ENCODE measurements at regions not wholly inside any gene's neighbourhood (a gene's known extent, or its start where the extent isn't known, plus 50 kb on each side); places are given as distances from the start of the nearest gene placed in this dataset.
A peak's percentile ranks its signal among the peaks of the same experiment; 100 is the strongest.
"Not testable (repeated sequence)": the region's sequence is repeated elsewhere in the genome, so short reads cannot be mapped to it uniquely, and the experiment has no call there.

DNA sequence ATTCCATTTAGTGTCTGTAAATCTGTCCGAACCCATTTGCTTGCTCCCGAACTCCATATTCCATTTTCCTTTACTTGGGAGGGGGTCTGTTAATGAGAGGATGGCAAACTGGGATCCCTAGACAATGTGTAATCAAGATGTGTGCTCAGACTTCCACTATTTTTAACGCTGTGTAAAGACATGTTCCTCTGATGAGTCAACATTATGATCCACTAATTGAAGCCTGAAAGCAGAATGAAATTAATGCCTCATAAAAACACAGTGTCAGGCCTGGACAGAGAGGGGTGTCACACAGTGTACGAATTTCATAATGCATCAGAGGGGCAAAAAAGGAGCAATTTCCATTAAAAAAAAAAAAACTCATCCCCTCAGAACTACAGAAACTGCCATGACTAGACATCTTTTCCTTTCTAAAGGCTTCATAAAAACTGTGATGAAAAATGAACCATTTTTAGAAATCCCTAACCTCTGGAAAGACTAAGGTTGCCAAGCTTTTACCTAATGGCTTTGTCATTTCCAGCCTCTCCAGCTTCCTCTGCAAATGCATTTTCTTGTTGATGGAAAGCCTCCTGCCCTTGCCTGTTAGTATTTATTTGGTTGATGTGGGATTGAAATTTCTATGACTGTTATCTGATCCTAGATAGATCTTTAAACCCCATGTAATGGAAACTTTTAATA is 209.2 kb upstream of the DCC start:
- peaks cover 0 to 2% (median 0%) of the 10 kb centered on the region in 3 donors for H3K27me3 Mint-ChIP-seq (ENCODE audit: low read depth in 3 of 3)
- no peaks in the 10 kb centered on the region for H3K36me3 Mint-ChIP-seq

DNA sequence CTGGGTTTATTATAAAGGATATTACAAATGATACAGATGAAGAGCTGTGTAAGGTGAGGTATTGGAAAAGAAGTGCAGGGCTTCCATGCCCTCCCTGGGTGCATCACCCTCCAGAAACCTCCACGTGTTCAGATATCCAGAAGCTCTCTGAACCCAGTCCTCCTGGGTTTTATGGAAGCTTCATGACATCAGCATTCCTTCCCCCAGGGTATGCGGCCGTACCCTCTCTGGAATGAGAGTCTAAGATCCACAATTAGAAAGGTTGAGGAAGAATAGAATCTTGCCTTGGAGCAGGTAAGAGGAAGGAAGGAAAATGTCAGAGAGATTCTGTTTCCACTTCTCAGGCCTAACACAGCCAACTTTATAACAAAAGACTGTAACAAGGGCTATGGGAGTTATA is 208.2 kb upstream of the DCC start:
- Mint-ChIP-seq H3K4me1 (no peaks in the 10 kb centered on the region), H3K9me3 (peaks cover 4 to 14% (median 7%) of the 10 kb centered on the region in 6 donors), H3K27ac (no peak overlapping the region), H3K4me3 (no peak overlapping the region), H3K36me3 (no peaks in the 10 kb centered on the region), H3K27me3 (ENCODE audit: low read depth in 3 of 3) (peaks cover 0 to 2% (median 0%) of the 10 kb centered on the region in 3 donors)
- no peak for DNase-seq

More for the DNA sequence above, 209.2 kb upstream of the DCC start:
- H3K4me3 Mint-ChIP-seq: no peak overlapping the region
- H3K27ac Mint-ChIP-seq: no peak overlapping the region
- H3K4me1 Mint-ChIP-seq: no peaks in the 10 kb centered on the region
- peaks cover 3 to 9% (median 4%) of the 10 kb centered on the region in 6 donors for H3K9me3 Mint-ChIP-seq
- DNase-seq: no peak

DNA sequence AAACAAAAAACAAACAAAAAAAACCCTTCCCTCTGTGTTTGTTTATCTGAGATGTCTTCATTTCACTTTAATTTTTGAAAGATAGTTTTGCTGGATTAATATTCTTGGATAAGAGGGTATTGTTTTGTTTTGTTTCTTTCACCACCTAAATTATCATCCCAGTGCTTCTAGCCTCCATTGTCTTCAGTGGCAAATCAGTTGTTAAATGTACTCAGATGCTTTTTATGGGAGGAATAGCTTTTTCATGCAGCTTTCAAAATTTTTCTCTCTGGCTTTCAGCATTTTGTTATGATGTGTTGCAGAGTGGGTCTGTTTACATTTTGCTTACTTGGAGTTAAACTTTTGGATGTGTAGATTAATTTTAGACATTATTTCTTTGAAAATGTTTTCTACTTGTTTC is 203.5 kb upstream of the DCC start:
- Mint-ChIP-seq H3K4me3 (no peak overlapping the region), H3K36me3 (no peaks in the 10 kb centered on the region), H3K4me1 (no peaks in the 10 kb centered on the region), H3K27ac (no peak overlapping the region), H3K27me3 (ENCODE audit: low read depth in 3 of 3) (no peaks in the 10 kb centered on the region), H3K9me3 (peaks cover 7 to 23% (median 13%) of the 10 kb centered on the region in 6 donors)
- DNase-seq: no peak

DNA sequence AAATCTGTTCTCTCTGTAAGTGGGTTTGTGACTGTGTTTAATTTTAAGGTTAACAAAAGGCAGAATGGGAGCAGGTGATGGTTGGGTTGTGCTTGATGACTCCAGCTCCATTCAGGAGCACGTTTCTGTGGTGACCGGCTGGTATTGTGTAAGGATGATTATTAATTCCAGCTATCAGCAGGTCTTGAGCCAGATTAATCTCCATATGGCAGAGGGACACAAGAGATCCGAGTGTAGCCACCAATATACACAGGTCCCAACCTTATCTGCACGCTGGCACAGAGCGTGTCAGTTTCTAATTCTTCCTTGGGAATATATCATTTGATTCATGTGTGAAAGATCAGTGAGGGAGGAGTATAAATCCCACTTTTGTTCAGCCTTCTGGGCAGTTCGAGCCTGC is 199.0 kb upstream of the DCC start:
- Mint-ChIP-seq H3K27me3 (ENCODE audit: low read depth in 3 of 3) (no peaks in the 10 kb centered on the region), H3K4me3 (no peak overlapping the region), H3K27ac (no peak overlapping the region), H3K4me1 (no peaks in the 10 kb centered on the region), H3K36me3 (no peaks in the 10 kb centered on the region), H3K9me3 (peaks cover 5 to 32% (median 16%) of the 10 kb centered on the region in 6 donors)
- DNase-seq: no peak

DNA sequence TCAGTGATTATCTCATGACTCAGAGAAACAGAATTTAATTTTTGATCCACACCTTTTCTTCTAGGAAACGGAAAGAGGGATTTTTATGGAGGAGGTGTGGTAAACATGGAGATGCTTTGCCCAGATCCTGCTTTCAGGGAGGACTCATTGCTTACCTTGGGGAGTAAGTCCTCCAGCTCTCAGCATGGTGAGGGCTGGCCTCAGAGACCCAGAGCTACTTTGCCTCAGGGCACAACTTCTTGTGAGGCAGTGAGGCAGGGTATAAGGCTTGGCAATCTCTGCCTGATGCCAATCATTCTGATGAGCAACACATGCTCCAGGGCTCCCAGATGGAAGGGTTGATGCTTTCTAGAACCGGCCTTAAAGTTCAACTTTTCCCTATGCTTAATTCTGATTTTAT is 189.9 kb upstream of the DCC start:
- Mint-ChIP-seq H3K4me3 (no peak overlapping the region), H3K36me3 (no peaks in the 10 kb centered on the region), H3K27me3 (ENCODE audit: low read depth in 3 of 3) (peaks cover 0 to 1% (median 0%) of the 10 kb centered on the region in 3 donors), H3K9me3 (peaks cover 0 to 16% (median 8%) of the 10 kb centered on the region in 6 donors), H3K27ac (no peak overlapping the region), H3K4me1 (no peaks in the 10 kb centered on the region)
- DNase-seq: no peak

DNA sequence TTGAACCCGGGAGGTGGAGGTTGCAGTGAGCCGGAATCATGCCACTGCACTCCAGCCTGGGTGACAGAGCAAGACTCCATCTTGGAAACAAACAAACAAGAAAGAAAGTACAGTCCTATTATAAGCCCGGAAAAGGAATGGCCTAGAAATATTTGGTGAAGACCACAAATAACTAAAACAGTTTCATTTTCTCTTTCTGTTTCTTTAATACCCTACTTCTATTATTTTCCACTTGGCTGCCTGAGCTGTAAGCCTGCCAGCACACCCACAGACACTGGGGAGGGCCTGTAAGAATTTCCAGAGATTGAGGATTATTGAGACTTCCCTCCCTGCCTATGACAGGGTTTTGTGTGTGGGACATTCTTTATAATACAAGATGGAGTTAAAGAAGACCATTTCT is 188.0 kb upstream of the DCC start:
- peaks cover 0 to 15% (median 6%) of the 10 kb centered on the region in 6 donors for H3K9me3 Mint-ChIP-seq
- peak overlapping the region in 1 of 5 donors; percentile 10 for H3K4me3 Mint-ChIP-seq
- no peak overlapping the region for H3K27ac Mint-ChIP-seq
- H3K4me1 Mint-ChIP-seq: no peaks in the 10 kb centered on the region
- H3K36me3 Mint-ChIP-seq: no peaks in the 10 kb centered on the region
- peaks cover 0 to 1% (median 1%) of the 10 kb centered on the region in 3 donors for H3K27me3 Mint-ChIP-seq (ENCODE audit: low read depth in 3 of 3)
- DNase-seq: no peak

DNA sequence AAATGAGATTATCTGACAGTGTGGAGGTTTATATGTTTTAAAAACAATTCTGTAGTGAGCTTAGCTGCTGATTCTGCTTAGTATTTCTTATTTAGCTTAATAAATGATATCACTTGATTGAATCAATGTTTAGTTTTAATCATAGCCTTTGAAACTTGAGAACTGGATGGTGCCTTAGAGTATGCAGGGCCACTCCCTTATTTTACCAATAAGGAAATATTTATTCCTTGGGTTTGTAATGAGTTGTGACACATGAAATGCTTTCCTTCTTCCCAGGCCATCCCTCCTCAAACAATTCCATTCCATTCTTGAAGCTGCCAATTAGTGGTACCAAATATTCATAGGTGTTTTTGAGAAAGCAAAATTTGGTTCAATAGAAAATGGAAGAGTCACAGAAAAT is 183.8 kb upstream of the DCC start:
- Mint-ChIP-seq H3K4me3 (no peak overlapping the region), H3K36me3 (no peaks in the 10 kb centered on the region), H3K4me1 (no peaks in the 10 kb centered on the region), H3K27ac (no peak overlapping the region), H3K27me3 (ENCODE audit: low read depth in 3 of 3) (peaks cover 0 to 3% (median 1%) of the 10 kb centered on the region in 3 donors), H3K9me3 (peaks cover 3 to 14% (median 6%) of the 10 kb centered on the region in 6 donors)
- DNase-seq: no peak

DNA sequence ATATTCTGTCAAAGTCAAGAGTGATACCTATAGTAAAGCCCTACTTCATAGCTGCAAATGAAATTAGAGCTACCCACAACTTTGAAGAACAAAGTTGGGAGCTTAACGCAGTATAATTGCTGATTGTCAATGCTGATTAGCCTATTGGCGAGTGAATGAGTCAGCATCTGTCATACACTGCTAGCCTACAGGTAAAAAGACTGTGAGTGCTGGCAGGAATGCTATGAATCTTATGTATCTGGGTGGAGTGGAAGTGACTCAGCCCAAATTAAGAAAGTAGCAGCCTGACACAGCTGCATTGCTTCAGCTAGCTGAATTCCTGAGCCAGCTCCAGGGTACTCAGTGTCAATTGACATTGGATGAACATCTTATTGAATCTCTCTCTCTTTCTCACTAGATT is 179.4 kb upstream of the DCC start:
- H3K27me3 Mint-ChIP-seq (ENCODE audit: low read depth in 3 of 3): peaks cover 0 to 3% (median 0%) of the 10 kb centered on the region in 3 donors
- no peak overlapping the region for H3K4me3 Mint-ChIP-seq
- no peak for DNase-seq
- no peak overlapping the region for H3K27ac Mint-ChIP-seq
- peaks cover 5 to 15% (median 8%) of the 10 kb centered on the region in 6 donors for H3K9me3 Mint-ChIP-seq
- peaks cover 0 to 5% (median 0%) of the 10 kb centered on the region in 3 donors for H3K36me3 Mint-ChIP-seq
- no peaks in the 10 kb centered on the region for H3K4me1 Mint-ChIP-seq

DNA sequence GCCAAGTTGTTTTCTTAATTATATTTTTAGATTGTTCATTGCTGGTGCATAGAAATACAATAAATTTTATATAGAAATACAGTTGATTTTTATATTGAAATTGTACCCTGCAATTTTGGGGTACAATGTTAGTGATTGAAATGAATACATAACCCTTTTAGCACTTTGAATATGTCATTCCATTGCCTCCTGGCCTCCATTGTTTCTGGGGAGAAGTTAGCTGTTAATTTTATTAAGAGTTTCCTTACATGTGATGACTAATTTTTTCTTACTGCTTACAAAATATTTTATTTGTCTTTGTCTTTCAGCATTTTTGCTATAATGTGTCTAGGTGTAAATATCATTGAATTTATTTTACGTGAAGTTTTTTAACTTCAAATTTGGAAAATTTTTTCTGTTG is 176.5 kb upstream of the DCC start:
- peaks cover 5 to 15% (median 9%) of the 10 kb centered on the region in 6 donors for H3K9me3 Mint-ChIP-seq
- no peak overlapping the region for H3K27ac Mint-ChIP-seq
- no peak overlapping the region for H3K4me3 Mint-ChIP-seq
- H3K4me1 Mint-ChIP-seq: no peaks in the 10 kb centered on the region
- DNase-seq: no peak
- no peaks in the 10 kb centered on the region for H3K27me3 Mint-ChIP-seq (ENCODE audit: low read depth in 3 of 3)
- peaks cover 0 to 5% (median 0%) of the 10 kb centered on the region in 3 donors for H3K36me3 Mint-ChIP-seq

DNA sequence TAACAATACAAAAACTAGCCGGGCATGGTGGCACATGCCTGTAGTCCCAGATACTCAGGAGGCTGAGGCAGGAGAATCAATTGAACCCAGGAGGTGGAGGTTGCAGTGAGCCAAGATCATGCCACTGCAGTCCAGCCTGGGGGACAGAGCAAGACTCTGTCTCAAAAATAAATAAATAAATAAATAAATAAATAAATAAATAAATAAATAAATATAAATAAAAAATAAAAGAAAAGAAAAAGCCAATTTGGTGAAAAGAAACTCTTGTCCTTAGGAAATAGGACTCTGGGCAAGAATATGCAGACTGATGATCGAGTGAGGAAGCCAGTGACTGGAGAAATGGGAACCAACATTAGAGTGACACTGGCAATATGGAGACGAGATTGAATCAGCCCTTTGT is 171.9 kb upstream of the DCC start:
- not testable (repeated sequence) for H3K4me3 Mint-ChIP-seq; H3K36me3 Mint-ChIP-seq; H3K4me1 Mint-ChIP-seq; H3K27ac Mint-ChIP-seq; H3K9me3 Mint-ChIP-seq; H3K27me3 Mint-ChIP-seq (ENCODE audit: low read depth in 3 of 3); DNase-seq

DNA sequence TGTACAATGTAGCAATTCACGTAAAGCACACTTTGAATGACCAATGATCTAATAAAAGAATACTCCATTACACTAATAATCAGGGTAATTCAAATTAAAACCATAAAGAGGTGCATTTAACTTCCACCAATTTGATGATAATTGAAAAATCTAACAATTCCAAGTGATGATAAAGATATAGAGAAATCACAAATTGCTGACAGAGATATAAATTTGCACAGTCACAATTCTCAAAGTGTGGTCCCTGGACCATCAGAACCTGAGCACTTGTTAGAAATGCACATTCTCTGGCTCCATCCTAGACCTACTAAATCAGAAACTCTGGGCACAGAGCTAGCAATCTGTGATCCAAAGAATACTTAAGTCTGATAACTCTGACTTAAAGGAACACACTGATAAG is 165.8 kb upstream of the DCC start:
- Mint-ChIP-seq H3K4me3 (no peak overlapping the region), H3K27ac (no peak overlapping the region), H3K4me1 (no peaks in the 10 kb centered on the region), H3K36me3 (no peaks in the 10 kb centered on the region), H3K27me3 (ENCODE audit: low read depth in 3 of 3) (peaks cover 0 to 1% (median 0%) of the 10 kb centered on the region in 3 donors), H3K9me3 (peaks cover 0 to 7% (median 3%) of the 10 kb centered on the region in 6 donors)
- no peak for DNase-seq

DNA sequence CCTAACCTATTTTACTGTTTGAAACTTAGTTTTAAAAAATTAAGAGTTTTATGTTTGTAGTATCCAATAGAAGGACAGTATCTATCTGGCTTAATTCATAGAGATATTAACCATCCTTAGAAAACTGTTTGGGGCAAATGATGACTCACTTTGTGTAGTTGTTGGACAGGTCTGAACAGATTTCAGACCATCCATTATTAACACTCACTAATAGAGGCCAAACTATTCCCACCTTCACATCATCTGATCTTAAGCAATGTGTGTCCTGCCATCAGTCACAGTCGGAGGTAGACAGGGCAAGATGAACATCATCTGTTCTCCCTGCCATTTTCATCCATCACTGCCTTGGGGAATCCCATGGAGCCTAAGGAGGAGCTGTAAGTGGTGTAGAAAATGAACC is 164.6 kb upstream of the DCC start:
- Mint-ChIP-seq H3K27ac (no peak overlapping the region), H3K27me3 (ENCODE audit: low read depth in 3 of 3) (peaks cover 0 to 1% (median 0%) of the 10 kb centered on the region in 3 donors), H3K36me3 (no peaks in the 10 kb centered on the region), H3K4me3 (no peak overlapping the region), H3K4me1 (no peaks in the 10 kb centered on the region), H3K9me3 (peaks cover 0 to 7% (median 3%) of the 10 kb centered on the region in 6 donors)
- DNase-seq: no peak

DNA sequence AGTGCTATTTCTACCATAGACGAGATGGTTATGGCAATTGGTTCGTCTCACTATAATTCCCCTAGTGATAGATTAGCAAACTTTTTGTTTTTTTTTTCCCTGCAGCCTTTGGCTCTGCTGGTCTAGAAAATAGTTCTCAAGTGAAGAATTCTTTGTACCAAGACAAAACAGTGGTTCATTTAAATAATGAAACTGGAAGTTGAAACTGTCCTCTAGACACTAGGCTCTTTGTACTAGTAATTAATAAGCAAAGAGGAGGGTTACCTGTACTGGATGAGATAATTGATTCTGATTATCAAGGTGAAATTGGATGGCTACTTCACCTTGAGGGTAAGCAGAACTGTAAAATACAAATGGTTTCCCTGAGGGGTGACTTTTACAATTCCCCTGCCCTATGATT is 156.9 kb upstream of the DCC start:
- no peak overlapping the region for H3K27ac Mint-ChIP-seq
- H3K36me3 Mint-ChIP-seq: peaks cover 0 to 4% (median 2%) of the 10 kb centered on the region in 3 donors
- H3K4me3 Mint-ChIP-seq: no peak overlapping the region
- peaks cover 0 to 2% (median 0%) of the 10 kb centered on the region in 3 donors for H3K27me3 Mint-ChIP-seq (ENCODE audit: low read depth in 3 of 3)
- H3K4me1 Mint-ChIP-seq: no peaks in the 10 kb centered on the region
- DNase-seq: no peak
- H3K9me3 Mint-ChIP-seq: peaks cover 0 to 26% (median 8%) of the 10 kb centered on the region in 6 donors

DNA sequence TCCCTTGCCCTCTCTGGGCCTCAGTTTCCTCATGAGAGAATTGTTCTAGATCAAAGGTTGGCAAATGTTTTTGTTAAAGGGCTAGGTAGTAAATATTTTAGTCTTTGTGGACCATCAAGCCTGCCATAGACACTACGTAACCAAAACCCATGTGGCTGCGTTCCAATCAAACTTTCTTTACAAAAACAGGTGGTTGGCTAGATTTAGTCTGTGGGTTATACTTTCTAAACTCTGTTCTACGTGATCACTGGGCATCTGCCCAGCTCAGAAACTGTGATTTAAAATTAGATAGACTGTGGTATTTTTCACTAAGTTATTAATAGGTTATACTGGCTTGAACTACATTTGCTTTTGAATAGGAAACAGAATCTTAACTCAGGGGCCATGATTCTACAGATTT is 149.8 kb upstream of the DCC start:
- H3K4me3 Mint-ChIP-seq: no peak overlapping the region

DNA sequence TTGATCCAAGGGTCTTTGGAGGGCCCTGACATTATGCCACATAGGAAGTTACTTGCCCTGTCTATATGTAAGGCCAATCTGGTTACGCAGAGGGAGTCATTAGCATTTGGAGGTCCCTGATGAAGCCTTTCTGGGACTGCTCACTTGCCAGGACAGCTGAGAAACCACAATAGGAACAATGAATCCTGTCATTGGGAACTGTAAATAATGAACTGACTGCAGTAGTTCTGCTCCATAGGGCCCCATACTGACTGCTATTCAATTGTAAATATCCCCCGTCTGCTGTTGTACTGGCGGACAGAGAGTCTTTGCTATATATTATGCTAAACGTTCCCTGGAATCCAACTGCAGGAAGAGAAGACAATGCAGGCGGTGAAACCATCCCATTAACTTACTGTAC is 149.4 kb upstream of the DCC start:
- no peak overlapping the region for H3K4me3 Mint-ChIP-seq
- H3K27ac Mint-ChIP-seq: no peak overlapping the region
- peaks cover 0 to 2% (median 0%) of the 10 kb centered on the region in 3 donors for H3K27me3 Mint-ChIP-seq (ENCODE audit: low read depth in 3 of 3)

More for the DNA sequence above, 149.8 kb upstream of the DCC start:
- no peaks in the 10 kb centered on the region for H3K4me1 Mint-ChIP-seq
- H3K27ac Mint-ChIP-seq: no peak overlapping the region
- peaks cover 0 to 2% (median 0%) of the 10 kb centered on the region in 3 donors for H3K36me3 Mint-ChIP-seq
- DNase-seq: no peak
- H3K9me3 Mint-ChIP-seq: peaks cover 1 to 16% (median 5%) of the 10 kb centered on the region in 6 donors
- H3K27me3 Mint-ChIP-seq (ENCODE audit: low read depth in 3 of 3): peaks cover 0 to 2% (median 0%) of the 10 kb centered on the region in 3 donors

More for the DNA sequence above, 149.4 kb upstream of the DCC start:
- Mint-ChIP-seq H3K4me1 (no peaks in the 10 kb centered on the region), H3K9me3 (peaks cover 0 to 16% (median 5%) of the 10 kb centered on the region in 6 donors), H3K36me3 (peaks cover 0 to 2% (median 0%) of the 10 kb centered on the region in 3 donors)
- DNase-seq: no peak

All from immature natural killer cell (primary cell).